Activated CD8-positive, alpha-beta memory T cell treated with anti-CD3 and anti-CD28 coated beads for 36 hours (primary cell): ENCODE measurements at regions not wholly inside any gene's neighbourhood (a gene's known extent, or its start where the extent isn't known, plus 50 kb on each side); places are given as distances from the start of the nearest gene placed in this dataset.

Source experiments
- CTCF ChIA-PET: fragments of 350-600 bp; sonication (Branson Sonifier 250); formaldehyde crosslinking; loops from one replicate; lab custom pipeline; 2021; ENCODE audit warnings: antibody characterized with exemption; lab: Charles Lee
- POLR2A ChIA-PET: fragments of 350-600 bp; sonication (Branson Sonifier 250); formaldehyde crosslinking; loops from one replicate; lab custom pipeline; 2021; ENCODE audit warnings: antibody characterized with exemption; lab: Charles Lee

- CTCF ChIA-PET = no interaction called here
Measured at GRCh38 chr17:77266891-77267341, 126.1 kb downstream of the SEC14L1 start.

GRCh38 chr17:77269696-77270681 lies 129.2 kb downstream of the SEC14L1 start:
- ChIA-PET CTCF (no interaction called here), POLR2A (no interaction called here)

More at GRCh38 chr17:77266891-77267341, 126.1 kb downstream of the SEC14L1 start:
- POLR2A ChIA-PET = no interaction called here

GRCh38 chr17:77271411-77271810 lies 130.6 kb downstream of the SEC14L1 start:
- POLR2A ChIA-PET = no interaction called here
- CTCF ChIA-PET = no interaction called here

GRCh38 chr17:77273397-77274085 lies 132.8 kb downstream of the SEC14L1 start:
- CTCF ChIA-PET = no interaction called here

GRCh38 chr17:77274096-77274845 lies 133.5 kb downstream of the SEC14L1 start:
- POLR2A ChIA-PET = no interaction called here
- CTCF ChIA-PET = no interaction called here

More at GRCh38 chr17:77273397-77274085, 132.8 kb downstream of the SEC14L1 start:
- POLR2A ChIA-PET = no interaction called here

GRCh38 chr17:77279448-77280303 lies 138.9 kb downstream of the SEC14L1 start:
- ChIA-PET CTCF (interaction anchor here (0.6 to 0.9 kb wide), 2 partner anchors 51 to 403 kb away, joined by 3 to 4 read pairs; no protein-coding TSS in a partner anchor), POLR2A (no interaction called here)

- CTCF ChIA-PET = interaction anchor here (0.9 kb wide), 1 partner anchor 50 kb away, joined by 3 read pairs; no protein-coding TSS in a partner anchor
- POLR2A ChIA-PET = no interaction called here
Measured at GRCh38 chr17:77280304-77281121, 139.7 kb downstream of the SEC14L1 start.

- CTCF ChIA-PET = no interaction called here
- POLR2A ChIA-PET = no interaction called here
Measured at GRCh38 chr17:77281122-77281903, 140.5 kb downstream of the SEC14L1 start.

GRCh38 chr17:77281904-77282367 lies 141.2 kb downstream of the SEC14L1 start:
- ChIA-PET CTCF (no interaction called here), POLR2A (no interaction called here)

- CTCF ChIA-PET = no interaction called here
- POLR2A ChIA-PET = no interaction called here
Measured at GRCh38 chr17:77282524-77283515, 142.1 kb downstream of the SEC14L1 start.

GRCh38 chr17:77284023-77284617 lies 143.4 kb downstream of the SEC14L1 start:
- ChIA-PET CTCF (no interaction called here), POLR2A (no interaction called here)

- POLR2A ChIA-PET = interaction anchor here (0.6 kb wide), 2 partner anchors 245 to 938 kb away, joined by 4 to 7 read pairs; no protein-coding TSS in a partner anchor
- CTCF ChIA-PET = no interaction called here
Measured at GRCh38 chr17:77285594-77286390, 145.0 kb downstream of the SEC14L1 start.

GRCh38 chr17:77286391-77286640 lies 145.5 kb downstream of the SEC14L1 start:
- ChIA-PET CTCF (no interaction called here), POLR2A (interaction anchor here (0.6 kb wide), 1 partner anchor 246 kb away, joined by 4 read pairs; no protein-coding TSS in a partner anchor)

- CTCF ChIA-PET = no interaction called here
Measured at GRCh38 chr17:77286641-77287431, 146.1 kb downstream of the SEC14L1 start.

More at GRCh38 chr17:77286641-77287431, 146.1 kb downstream of the SEC14L1 start:
- POLR2A ChIA-PET = interaction anchor here (0.6 kb wide), 1 partner anchor 246 kb away, joined by 4 read pairs; no protein-coding TSS in a partner anchor
